Epithelial cell of proximal tubule (primary cell): ENCODE measurements at regions not wholly inside any gene's neighbourhood (a gene's known extent, or its start where the extent isn't known, plus 50 kb on each side); places are given as distances from the start of the nearest gene placed in this dataset.

ENCODE experiments used
- DNase-seq: peaks from one replicate; pipeline ENCODE4 v3.0.0-alpha.2; 2011; ENCODE audit warnings: low read depth
- H3K4me3 ChIP-seq: 2 replicates; pipeline ENCODE4 v1.5.1; 2011; ENCODE audit warnings: low read depth, mild to moderate bottlenecking, low read length
- TF ChIP-seq, protein P1 (sequence below): conservative IDR thresholded peaks from 2 replicates; pipeline ENCODE4 v1.5.1; 2012; ENCODE audit warnings: low read depth, mild to moderate bottlenecking, low read length

DNA sequence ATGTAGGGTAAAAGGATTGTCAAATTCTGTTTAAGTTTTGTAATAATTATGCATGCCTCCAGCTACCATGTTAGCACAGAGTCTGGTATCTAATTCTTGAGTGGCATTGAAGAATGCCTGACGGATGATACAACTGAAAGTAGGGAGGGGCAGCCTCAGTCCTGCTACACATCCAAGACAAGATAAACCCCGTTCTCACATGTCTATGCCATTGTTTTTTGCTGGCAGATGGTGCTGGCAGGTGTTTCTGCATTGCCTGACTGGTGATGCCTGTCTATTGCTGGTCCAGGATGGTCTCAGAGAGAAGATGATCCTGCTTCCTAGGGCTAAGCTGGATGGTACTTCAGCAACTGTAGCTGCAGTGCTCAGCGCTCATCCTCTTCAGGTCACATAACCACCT is 245.8 kb upstream of the NAV3 start:
- no peak overlapping the region for H3K4me3 ChIP-seq
- DNase-seq = no peak
- TF ChIP-seq, protein P1, sequence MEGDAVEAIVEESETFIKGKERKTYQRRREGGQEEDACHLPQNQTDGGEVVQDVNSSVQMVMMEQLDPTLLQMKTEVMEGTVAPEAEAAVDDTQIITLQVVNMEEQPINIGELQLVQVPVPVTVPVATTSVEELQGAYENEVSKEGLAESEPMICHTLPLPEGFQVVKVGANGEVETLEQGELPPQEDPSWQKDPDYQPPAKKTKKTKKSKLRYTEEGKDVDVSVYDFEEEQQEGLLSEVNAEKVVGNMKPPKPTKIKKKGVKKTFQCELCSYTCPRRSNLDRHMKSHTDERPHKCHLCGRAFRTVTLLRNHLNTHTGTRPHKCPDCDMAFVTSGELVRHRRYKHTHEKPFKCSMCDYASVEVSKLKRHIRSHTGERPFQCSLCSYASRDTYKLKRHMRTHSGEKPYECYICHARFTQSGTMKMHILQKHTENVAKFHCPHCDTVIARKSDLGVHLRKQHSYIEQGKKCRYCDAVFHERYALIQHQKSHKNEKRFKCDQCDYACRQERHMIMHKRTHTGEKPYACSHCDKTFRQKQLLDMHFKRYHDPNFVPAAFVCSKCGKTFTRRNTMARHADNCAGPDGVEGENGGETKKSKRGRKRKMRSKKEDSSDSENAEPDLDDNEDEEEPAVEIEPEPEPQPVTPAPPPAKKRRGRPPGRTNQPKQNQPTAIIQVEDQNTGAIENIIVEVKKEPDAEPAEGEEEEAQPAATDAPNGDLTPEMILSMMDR = no peak

DNA sequence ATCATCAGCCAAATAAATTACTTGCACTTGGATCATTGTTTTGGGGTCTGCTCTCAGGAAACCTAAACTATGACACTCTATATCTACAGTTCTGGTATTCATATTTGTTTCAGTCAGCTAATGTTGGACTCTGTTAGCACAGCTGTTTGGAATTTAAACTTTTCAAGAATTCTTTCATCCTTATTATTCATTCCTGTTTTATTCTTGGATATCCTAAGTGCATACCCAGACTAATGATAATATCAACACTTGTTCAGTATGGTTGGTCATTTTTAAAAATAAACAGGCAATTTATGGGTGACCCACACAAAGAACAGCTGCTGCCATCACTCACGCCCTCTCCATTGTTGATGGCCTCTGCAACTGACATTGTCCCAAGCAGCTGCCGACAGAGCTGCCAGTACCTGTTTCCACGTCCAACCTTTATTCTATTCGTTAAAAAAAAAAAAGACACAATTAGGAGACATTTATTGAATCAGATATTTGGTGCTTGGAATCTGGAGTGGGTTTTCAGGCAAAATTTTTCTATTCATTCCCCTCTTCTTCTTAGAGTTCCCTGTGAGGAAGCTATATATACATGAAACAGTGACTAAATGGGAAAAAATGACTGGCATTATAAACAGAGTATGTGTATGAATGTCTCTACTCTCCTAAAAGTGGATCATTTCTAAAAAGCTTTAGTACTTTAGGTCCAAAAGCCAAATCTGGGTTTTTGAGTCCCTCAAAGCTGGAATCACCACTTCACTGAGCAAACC is 252.1 kb upstream of the NAV3 start:
- TF ChIP-seq, protein P1 = no peak
- H3K4me3 ChIP-seq = no peak overlapping the region
- no peak for DNase-seq

DNA sequence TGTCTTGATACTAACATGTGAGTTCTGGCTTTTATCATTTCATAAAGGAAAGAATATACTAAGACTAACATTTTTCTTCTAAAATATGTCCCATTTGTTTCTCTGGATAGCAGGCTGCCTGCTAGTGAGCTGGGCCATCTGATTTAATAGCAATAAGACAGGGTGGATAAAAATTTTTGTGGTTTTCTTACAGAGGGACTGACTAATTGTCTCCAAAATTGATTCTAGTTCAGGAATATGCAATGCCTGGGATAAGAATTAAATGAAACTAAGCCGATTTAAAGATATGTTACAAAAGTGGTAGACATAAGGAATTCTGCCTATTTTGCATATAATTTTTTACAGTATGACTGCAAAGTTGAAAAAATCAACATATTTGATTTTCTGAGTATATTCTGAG is 252.9 kb upstream of the NAV3 start:
- no peak overlapping the region for H3K4me3 ChIP-seq
- TF ChIP-seq, protein P1 = no peak
- DNase-seq = no peak

DNA sequence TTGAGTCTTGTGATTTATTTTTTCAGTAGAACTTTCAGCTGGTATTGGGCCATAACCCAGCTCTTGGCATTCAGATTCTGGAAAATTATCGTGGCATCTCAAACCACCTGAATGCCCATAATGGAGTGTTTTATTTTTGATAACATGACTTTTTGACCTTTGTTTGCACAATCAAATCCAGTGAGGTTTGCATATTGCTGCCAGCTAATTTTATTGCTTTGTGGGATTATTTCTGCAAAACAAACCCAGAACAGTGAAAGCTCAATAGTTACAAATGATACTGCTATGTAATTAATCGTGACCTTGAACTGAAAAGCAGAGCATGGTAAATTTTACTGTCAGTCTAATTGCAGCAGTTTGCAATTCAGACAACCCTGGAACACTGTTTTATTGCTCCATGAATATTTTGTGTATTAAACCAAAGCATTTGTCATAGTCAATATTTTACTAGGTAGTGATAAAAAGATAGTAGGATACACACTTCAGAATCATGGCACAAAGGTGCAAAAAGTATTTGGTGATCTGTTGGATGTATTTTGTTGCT is 255.2 kb upstream of the NAV3 start:
- no peak overlapping the region for H3K4me3 ChIP-seq
- DNase-seq = no peak
- TF ChIP-seq, protein P1 = no peak

DNA sequence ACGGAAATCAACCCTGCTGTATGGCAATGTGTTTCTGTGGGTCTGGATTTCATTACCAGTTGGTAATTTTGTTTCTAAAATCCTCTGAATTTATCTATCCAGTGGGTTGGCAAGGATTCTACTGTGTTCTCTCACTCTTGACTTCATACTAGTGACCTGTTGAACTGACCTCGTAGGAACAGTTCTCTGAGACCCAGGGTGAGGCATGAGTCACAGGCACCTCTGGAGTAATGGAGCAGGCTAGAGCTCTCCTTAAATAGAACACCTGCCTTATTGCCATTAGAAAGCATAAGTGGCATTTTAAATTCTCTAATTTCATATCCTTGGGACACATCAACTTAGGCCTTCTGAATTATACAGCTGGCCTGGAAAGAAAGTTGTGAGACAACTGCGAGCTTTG is 258.3 kb upstream of the NAV3 start:
- TF ChIP-seq, protein P1 = no peak
- no peak for DNase-seq
- H3K4me3 ChIP-seq = no peak overlapping the region

DNA sequence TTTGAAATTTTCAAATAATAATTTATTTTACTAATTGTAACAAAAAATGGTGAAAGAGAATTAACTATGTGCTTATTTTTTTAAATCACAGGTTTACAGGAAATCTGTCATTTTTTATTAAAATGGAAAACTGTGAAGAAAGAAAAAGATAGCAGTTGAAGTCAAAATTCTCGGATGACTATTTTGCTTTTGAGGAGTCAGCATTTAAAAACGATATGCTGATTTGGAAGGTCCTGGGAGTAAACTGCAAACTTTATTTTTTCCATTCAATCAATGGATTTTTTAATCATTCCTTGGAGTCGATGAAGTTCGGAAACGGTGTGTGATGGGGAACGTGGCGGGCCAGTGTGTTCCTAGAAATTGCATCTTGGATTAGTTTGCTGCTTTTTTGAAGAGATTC is 258.9 kb upstream of the NAV3 start:
- TF ChIP-seq, protein P1 = no peak
- H3K4me3 ChIP-seq = no peak overlapping the region
- no peak for DNase-seq

DNA sequence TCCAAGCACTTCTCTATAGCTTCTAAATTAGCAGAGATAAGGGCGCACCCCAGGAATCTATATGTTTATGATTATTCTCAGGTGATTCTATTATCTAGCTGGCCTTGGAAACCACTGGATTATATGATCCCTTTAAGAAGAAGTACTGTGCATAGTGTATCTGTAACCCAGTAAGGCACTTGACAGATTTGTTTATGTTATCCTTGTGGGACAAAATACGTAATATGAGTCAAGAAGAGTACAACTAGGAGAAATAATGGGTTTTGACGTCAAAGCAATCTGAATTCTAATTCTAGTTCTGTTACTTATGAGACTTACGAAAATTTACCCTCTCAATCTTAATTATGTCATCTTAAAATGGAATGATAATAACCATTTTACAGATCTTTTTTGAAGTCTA is 259.6 kb upstream of the NAV3 start:
- H3K4me3 ChIP-seq = no peak overlapping the region
- TF ChIP-seq, protein P1 = no peak
- DNase-seq = no peak
